SK-N-SH treated with all-trans-retinoic acid at 6 μM for 48 hours (cell line): ENCODE measurements at regions not wholly inside any gene's neighbourhood (a gene's known extent, or its start where the extent isn't known, plus 50 kb on each side); places are given as distances from the start of the nearest gene placed in this dataset.

ENCODE experiments used
- CREB5 ChIP-seq: fragments of 250-450 bp; sonication (Bioruptor Pico); IDR thresholded peaks from 2 replicates; pipeline ENCODE4 v1.5.1; 2020; ENCODE audit warnings: low read depth, mild to moderate bottlenecking, moderate library complexity
- GLIS3 ChIP-seq: fragments of 250-450 bp; sonication (Bioruptor Pico); IDR thresholded peaks from 2 replicates; pipeline ENCODE4 v1.5.0; 2020; ENCODE audit warnings: mild to moderate bottlenecking, moderate library complexity
- PATZ1 ChIP-seq: fragments of 250-450 bp; sonication (Bioruptor Pico); IDR thresholded peaks from 2 replicates; pipeline ENCODE4 v1.8.0; 2020; ENCODE audit warnings: mild to moderate bottlenecking, moderate library complexity, borderline replicate concordance
- ZNF70 ChIP-seq: fragments of 450-650 bp; formaldehyde crosslinking; IDR thresholded peaks from 2 replicates; pipeline ENCODE4 v1.5.0; 2020; ENCODE audit warnings: mild to moderate bottlenecking, moderate library complexity
- ZNF8 ChIP-seq: fragments of 450-650 bp; formaldehyde crosslinking; IDR thresholded peaks from 2 replicates; pipeline ENCODE4 v1.5.0; 2020; ENCODE audit warnings: mild to moderate bottlenecking, moderate library complexity

- TF ChIP-seq CREB5 (CRISPR knock-in tag) (no peak), ZNF8 (CRISPR knock-in tag) (no peak), ZNF70 (no peak), GLIS3 (CRISPR knock-in tag) (no peak), PATZ1 (CRISPR knock-in tag) (no peak)
These were observed 76.4 kb upstream of the SLC1A1 start for GRCh38 chr9:4413856-4414255.
